Fibroblast of skin of right biceps (primary cell): ENCODE measurements at regions not wholly inside any gene's neighbourhood (a gene's known extent, or its start where the extent isn't known, plus 50 kb on each side); places are given as distances from the start of the nearest gene placed in this dataset.

ENCODE experiments used
- DNase-seq: peaks from one replicate; pipeline ENCODE4 v3.0.0-alpha.2; 2013

DNA sequence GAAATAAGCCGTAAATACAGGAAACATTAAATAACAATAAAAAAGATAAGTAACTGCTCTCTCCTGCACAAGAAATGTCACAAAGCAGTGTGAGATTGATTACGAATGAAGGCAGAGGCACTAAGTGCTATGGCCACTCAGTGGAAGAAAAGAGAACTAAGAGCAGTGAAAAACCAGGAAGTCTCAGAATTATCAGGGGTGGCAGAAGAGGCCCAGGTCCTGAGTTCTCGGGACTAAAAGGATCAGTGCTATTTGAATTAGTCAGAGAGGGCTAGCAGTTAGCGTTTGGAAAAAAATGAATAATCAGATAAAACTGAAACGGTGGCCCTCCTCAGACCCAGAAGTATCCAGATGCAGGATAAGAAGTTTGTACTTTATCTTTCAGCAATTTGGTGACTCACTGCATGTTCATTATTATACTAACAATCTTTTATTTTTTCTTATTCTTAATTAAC, 367.1 kb downstream of the ZEB2 start:
- DNase-seq, result peak; percentile 72

- DNase-seq, result no peak
Measured at GRCh38 chr2:144151851-144152250, 368.1 kb downstream of the ZEB2 start.

GRCh38 chr2:144151405-144151804, 368.5 kb downstream of the ZEB2 start:
- DNase-seq, result no peak

DNA sequence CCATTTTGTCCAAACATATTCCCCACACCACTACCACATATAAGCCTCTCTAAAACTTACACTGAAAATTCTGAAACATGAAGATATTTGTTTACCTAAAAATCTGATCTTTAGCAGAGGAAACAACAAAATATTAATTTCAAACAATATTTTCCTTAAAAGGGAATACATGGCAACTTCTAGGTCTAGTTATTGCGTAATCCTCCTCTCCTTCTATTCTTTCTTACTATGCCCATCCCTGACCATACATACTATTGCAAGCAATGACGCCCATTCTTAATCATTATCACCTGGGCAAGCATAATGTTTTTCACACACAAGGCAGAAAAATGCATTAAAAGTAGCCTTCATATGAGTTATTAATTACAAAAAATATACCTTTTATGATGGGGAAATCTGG, 372.6 kb downstream of the ZEB2 start:
- no peak for DNase-seq

GRCh38 chr2:144146876-144147275, 373.0 kb downstream of the ZEB2 start:
- no peak for DNase-seq

DNA sequence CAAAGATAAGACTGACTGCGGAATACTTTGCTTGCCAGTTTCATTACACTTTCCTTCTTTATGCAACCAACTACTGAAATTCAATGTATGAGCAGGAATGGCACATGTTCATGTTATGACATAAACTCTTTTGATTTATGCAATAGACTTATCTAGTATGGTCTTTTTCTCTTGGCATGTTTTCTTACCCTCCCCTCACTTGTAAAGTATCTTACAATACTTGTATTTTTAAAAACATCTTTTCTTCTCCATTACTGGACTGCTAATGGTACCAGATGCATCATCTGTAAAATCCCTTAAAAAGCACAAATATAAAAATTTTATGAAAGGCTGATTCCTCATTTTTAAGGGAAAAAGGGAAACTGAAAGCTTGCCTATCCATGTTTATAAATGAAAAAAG, 373.8 kb downstream of the ZEB2 start:
- no peak for DNase-seq

- DNase-seq, result no peak
Measured at GRCh38 chr2:144143294-144144151, 376.4 kb downstream of the ZEB2 start.

DNA sequence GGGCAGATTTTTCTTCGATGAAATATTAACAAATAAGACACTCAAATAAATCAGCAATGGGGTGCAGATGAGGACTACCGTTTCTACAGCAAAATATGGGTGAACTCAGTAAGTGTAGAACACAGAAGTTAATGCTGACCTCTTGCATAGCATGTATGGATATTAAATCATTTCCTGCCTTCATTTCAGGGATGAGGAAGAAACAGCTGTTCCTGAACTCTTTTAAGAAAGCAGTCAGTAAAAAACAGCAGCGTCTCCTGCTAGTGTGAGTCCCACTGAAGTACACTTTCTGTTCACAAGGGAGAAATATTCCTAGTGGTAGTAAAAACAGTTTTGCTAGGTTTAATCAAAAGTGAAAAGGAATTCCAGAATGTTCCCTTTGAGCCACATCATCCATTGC, 379.0 kb downstream of the ZEB2 start:
- peak; percentile 20 for DNase-seq

GRCh38 chr2:144137705-144138428, 382.1 kb downstream of the ZEB2 start:
- DNase-seq, result peak; percentile 49

GRCh38 chr2:144137272-144137671, 382.6 kb downstream of the ZEB2 start:
- DNase-seq, result no peak

DNA sequence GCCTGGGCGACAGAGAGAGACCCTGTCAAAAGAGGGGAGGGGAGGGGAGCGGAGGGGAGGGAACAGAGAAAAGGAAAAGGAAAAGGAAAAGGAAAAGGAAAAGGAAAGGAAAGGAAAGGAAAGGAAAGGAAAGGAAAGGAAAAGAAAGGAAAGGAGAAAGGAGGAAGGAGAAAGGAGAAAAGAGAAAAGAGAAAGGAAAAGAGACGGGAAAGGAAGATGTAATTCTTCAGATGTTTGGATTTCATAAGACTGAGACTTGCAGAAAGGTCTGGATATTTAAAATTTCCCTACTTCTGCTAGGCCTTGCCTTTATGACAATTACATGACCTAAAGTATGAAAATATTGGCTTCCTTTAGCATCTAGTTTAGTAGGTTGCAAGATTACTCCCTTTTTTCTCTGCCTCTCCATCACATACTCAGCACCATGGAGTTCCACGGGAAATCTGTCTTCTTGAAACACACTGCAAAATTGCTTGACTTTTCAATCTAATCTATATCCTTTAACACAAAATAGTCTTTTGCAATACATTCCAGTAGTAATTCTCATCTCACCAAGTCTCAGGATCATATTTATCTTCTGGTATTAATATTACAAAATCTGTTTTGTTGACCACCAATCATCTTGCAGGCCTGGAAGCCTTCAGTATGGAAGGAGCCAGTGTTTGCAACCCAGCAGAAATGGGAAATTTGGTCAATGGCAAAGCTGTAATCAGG, 383.5 kb downstream of the ZEB2 start:
- no peak for DNase-seq

GRCh38 chr2:144133936-144134665, 385.8 kb downstream of the ZEB2 start:
- DNase-seq, result no peak

DNA sequence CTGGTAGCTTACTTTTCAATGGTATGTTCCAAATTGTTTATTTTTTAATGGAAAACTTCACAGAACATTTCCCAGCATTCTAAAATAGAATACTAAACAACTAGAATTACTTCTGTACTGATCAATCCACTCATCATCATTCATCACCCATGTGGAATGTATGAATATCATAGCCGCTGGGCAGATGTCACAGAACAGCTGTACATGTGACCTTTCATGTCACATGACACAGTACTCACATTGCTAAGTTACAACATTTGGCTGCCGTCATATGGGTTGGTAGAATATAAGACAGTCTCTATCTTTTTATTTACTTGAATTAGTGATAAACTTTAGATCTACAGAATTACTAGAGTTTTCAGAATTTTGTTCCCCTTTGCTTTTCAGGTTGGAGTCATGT, 387.6 kb downstream of the ZEB2 start:
- DNase-seq, result peak; percentile 23

DNA sequence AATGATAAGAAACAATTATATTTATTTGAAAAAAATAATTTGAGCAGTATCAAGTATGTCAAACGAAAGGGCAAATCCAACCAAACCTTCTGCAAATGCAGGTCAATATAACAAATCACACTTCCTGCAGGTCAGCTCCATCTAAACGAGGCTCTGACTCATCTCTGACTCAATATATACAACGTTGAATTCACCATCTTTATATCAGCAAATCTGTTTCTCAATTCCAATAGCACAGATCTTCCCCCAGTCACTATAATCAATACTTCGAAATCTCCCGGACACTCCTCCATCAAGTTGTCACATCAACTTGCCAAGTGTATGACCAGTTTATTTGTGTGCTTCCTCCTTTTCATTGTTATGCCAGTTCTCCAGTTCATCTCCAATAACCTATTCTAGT, 388.9 kb downstream of the ZEB2 start:
- DNase-seq, result peak; percentile 23

DNA sequence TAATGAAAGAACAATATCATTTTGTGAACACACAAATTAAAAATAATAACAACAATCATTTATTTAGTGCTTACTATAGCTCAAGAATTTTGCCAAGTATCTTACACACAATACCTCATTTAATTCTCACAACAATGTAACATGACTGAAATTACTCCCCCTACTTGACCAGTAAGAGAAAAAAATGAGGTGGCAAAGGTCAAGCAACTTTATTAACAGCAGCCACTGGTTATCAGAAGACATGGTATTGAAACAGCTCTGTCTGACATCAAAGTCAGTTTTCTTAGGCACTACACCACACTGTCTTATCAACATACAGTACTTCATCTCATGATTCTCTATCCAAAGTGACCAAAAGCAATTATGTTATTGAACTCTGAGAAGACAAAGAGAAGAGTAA, 389.4 kb downstream of the ZEB2 start:
- no peak for DNase-seq

DNA sequence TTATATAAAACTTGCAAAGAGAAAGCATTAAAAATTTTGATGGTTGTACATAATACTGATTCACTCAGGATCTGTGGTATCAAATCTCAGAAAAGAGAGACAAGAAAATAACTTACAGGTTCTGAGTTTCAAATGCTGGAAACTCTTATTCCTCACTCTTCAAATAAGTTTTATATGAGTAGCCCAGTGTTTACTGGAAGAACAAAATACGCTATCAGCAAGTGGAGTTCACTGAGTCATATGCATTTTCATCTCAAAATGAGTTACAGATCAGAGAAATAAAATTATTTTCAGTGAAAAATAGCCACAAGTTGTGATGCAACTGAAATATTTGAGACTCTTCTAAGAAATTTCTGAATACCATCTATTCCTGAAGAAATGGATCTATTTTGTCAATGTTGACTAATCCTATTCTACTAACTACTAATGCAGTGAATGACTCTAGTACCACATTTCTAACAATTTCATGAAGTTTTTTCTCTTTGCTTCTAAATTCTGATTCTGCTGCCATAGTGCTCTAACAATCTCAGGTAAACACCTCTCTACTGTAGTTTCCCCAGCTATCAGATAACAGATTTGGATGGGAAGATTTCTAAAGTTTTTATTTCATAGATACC, 391.7 kb downstream of the ZEB2 start:
- DNase-seq, result no peak

DNA sequence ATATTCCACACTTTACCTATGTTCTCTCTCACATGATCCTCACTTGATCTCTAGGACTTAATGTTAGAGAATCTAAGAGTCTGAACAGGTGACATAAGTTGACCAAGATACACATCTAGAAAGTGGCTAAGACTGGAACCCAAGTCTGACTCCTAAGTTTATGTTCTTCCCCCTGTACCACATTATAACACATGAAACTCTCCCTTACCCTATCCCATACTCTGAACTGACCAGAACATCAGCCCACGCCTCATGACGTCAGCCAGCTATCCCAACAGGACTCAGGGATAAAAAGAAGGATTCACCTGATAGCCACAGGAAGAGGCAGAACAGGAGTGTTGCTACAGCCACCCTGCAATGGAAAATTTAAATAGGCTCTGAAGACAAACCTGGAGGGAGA, 392.2 kb downstream of the ZEB2 start:
- DNase-seq, result no peak

GRCh38 chr2:144126302-144126701, 393.6 kb downstream of the ZEB2 start:
- no peak for DNase-seq

- DNase-seq, result no peak
Measured at GRCh38 chr2:144125751-144126150, 394.2 kb downstream of the ZEB2 start.

DNA sequence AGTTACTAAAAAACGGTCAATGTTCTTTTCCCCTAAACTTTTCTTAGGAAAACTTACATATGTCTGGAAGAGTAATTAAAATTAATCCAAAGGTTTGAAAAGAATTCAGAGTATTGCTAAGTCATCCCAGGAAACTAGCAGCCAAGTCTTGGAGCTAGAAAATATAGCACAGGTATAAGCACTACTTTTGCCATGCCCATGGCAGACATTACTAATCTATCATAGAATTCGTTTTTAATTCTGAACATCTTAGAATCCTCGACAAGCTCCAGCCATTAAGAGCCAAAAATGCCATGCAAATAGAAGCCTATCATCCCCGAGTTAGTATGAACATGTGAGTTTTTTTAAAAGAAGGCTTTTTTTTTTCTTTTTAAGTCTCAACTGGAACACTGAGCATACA, 395.0 kb downstream of the ZEB2 start:
- DNase-seq, result no peak

DNA sequence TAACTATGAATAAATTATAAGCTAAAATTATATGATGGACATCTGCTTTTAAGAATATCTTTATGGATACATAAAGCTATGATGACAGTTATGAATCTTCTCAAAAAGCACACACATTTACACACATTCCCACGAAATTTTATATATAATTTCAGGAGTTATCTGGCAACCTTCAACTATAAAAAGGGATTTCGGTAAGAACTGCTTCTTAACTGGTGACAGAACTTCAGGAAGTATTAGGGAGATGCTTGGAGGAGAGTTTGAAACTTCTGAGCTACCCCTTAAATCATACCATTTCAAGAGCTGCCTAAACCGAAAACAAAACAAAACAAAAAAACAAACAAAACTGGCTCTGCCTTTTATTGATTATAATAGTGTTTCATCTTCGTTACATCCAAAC, 399.4 kb downstream of the ZEB2 start:
- no peak for DNase-seq

DNA sequence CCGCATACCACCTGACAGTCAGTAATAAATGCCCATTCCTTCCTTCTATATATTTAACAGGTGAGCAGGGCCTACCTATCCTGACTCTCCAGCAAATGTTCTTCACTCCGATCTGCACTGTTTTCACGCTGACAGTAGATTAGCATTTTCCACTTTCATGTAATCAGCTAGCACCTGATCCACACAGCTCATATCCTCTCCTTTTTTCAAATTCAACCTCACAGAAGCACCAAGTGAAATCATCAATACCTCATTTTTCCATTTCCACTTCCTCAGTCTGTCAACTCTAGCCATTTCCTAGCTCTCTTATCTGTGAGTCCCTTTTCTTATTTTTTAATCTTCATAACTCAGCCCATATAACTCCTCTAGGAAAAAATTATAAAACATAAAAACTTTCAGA, 402.8 kb downstream of the ZEB2 start:
- no peak for DNase-seq
